GM23338 (cell line): ENCODE measurements at regions not wholly inside any gene's neighbourhood (a gene's known extent, or its start where the extent isn't known, plus 50 kb on each side); places are given as distances from the start of the nearest gene placed in this dataset.

Experiments used
- ATAC-seq: fragments of 200-7000 bp; cut with Tn5 transposase; 3 replicates; pipeline ENCODE4 v1.9.1; 2020
- DNase-seq: peaks from one replicate; pipeline ENCODE4 v3.0.0-alpha.2; 2015; ENCODE audit warnings: low spot score
- H2AFZ ChIP-seq: fragments of 200-600 bp; sonication (generic); 2 replicates; pipeline ENCODE4 v1.8.0; 2016; ENCODE audit warnings: antibody characterized with exemption, mild to moderate bottlenecking, moderate library complexity
- H3F3A ChIP-seq: fragments of 200-600 bp; sonication (generic); replicated peaks from 2 replicates; pipeline ENCODE4 v1.8.0; 2017; ENCODE audit warnings: antibody characterized with exemption, mixed run types, low read depth
- H3K27ac ChIP-seq: fragments of 200-600 bp; sonication (generic); 2 replicates; pipeline ENCODE4 v1.6.1; 2016; ENCODE audit warnings: low read depth
- H3K27me3 ChIP-seq: fragments of 200-600 bp; sonication (generic); 2 replicates; pipeline ENCODE4 v1.8.0; 2016; ENCODE audit warnings: mild to moderate bottlenecking, mixed run types, moderate library complexity; ENCODE audit not compliant: insufficient read depth
- H3K36me3 ChIP-seq: fragments of 200-600 bp; sonication (generic); 2 replicates; pipeline ENCODE4 v1.8.0; 2016; ENCODE audit warnings: mild to moderate bottlenecking; ENCODE audit not compliant: insufficient read depth
- H3K4me1 ChIP-seq: fragments of 200-600 bp; sonication (generic); 2 replicates; pipeline ENCODE4 v1.8.0; 2016; ENCODE audit warnings: mild to moderate bottlenecking, moderate library complexity; ENCODE audit not compliant: insufficient read depth
- H3K4me2 ChIP-seq: fragments of 200-600 bp; sonication (generic); 2 replicates; pipeline ENCODE4 v1.7.1; 2017; ENCODE audit warnings: mixed run types
- H3K4me3 ChIP-seq: fragments of 200-600 bp; sonication (generic); 2 replicates; pipeline ENCODE4 v1.6.1; 2016; ENCODE audit warnings: mixed run types
- H3K79me2 ChIP-seq: fragments of 200-600 bp; sonication (generic); replicated peaks from 2 replicates; pipeline ENCODE4 v1.8.0; 2017; ENCODE audit warnings: mild to moderate bottlenecking; ENCODE audit not compliant: insufficient read depth
- H3K9me2 ChIP-seq: fragments of 200-600 bp; sonication (generic); 2 replicates; pipeline ENCODE4 v1.8.0; 2017; ENCODE audit not compliant: insufficient read depth
- H4K20me1 ChIP-seq: fragments of 200-600 bp; sonication (generic); replicated peaks from 2 replicates; pipeline ENCODE4 v1.8.0; 2017; ENCODE audit warnings: mild to moderate bottlenecking; ENCODE audit not compliant: insufficient read depth
- H3K27ac Mint-ChIP-seq: 2 replicates; pipeline ENCODE4 v1.8.0; 2020; ENCODE audit warnings: inconsistent platforms, mild to moderate bottlenecking, moderate library complexity, mixed read lengths
- H3K27me3 Mint-ChIP-seq: 3 replicates; pipeline ENCODE4 v1.8.0; 2022; ENCODE audit warnings: low read depth, mild to moderate bottlenecking, moderate library complexity, mixed read lengths, inconsistent platforms; ENCODE audit not compliant: insufficient read depth, poor library complexity
- H3K36me3 Mint-ChIP-seq: 3 replicates; pipeline ENCODE4 v1.8.0; 2021; ENCODE audit warnings: low read depth, mild to moderate bottlenecking, inconsistent platforms, moderate library complexity, mixed read lengths
- H3K4me1 Mint-ChIP-seq: 3 replicates; pipeline ENCODE4 v1.8.0; 2020; ENCODE audit warnings: mild to moderate bottlenecking, inconsistent platforms, mixed read lengths
- H3K4me3 Mint-ChIP-seq: 3 replicates; pipeline ENCODE4 v1.8.0; 2021; ENCODE audit warnings: moderate library complexity, mild to moderate bottlenecking, inconsistent platforms, mixed read lengths
- H3K9me3 Mint-ChIP-seq: 3 replicates; pipeline ENCODE4 v1.8.0; 2020; ENCODE audit warnings: moderate library complexity, mild to moderate bottlenecking, inconsistent platforms, mixed read lengths
- ETS1 ChIP-seq: IDR thresholded peaks from 2 replicates; pipeline ENCODE4 v1.6.1; 2016; ENCODE audit warnings: antibody characterized with exemption
- EZH2 ChIP-seq: fragments of 200-600 bp; sonication (generic); IDR thresholded peaks from one replicate; pipeline ENCODE4 v1.8.0; 2017; ENCODE audit warnings: antibody characterized with exemption, mild to moderate bottlenecking, low read depth; ENCODE audit not compliant: unreplicated experiment
- EZH2phosphoT487 ChIP-seq: fragments of 200-600 bp; sonication (generic); IDR thresholded peaks from one replicate; pipeline ENCODE4 v1.8.1; 2018; ENCODE audit warnings: antibody characterized with exemption; ENCODE audit not compliant: unreplicated experiment
- JUNB ChIP-seq: IDR thresholded peaks from one replicate; pipeline ENCODE4 v1.6.1; 2016; ENCODE audit warnings: antibody characterized with exemption; ENCODE audit not compliant: unreplicated experiment
- STAT1 ChIP-seq: IDR thresholded peaks from one replicate; pipeline ENCODE4 v1.6.1; 2016; ENCODE audit warnings: antibody characterized with exemption; ENCODE audit not compliant: unreplicated experiment
- ZNF331 ChIP-seq: fragments of 250-450 bp; sonication (Bioruptor Pico); IDR thresholded peaks from 2 replicates; pipeline ENCODE4 v1.5.0; 2020; ENCODE audit warnings: low read depth, mild to moderate bottlenecking, moderate library complexity
- TF ChIP-seq, protein P1 (sequence below): fragments of 250-450 bp; sonication (Bioruptor Pico); IDR thresholded peaks from 2 replicates; pipeline ENCODE4 v1.5.0; 2020; ENCODE audit warnings: mild to moderate bottlenecking, moderate library complexity
- TF ChIP-seq, protein P2 (sequence below): IDR thresholded peaks from one replicate; pipeline ENCODE4 v1.6.1; 2018; ENCODE audit warnings: antibody characterized with exemption; ENCODE audit not compliant: unreplicated experiment

DNA sequence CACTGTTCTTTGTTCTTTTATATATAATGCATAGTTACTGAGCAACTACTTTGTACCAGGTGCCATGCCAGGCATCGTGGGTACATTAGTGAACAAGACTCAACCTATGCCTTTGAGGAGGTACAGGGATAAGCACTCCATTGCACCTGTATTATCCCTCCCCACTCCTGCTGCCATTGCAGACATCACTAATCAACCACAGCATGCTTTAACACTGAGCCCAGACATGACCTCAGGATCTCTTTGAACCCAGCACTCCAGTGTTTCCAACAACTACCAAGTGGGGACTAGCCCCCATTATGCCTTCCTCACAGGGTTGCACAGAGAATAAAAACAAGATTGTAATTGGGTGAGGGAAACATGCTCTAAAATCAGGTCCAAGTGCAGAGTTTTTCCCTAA is 60.5 kb upstream of the COL13A1 start (continued):
- TF ChIP-seq, protein P1, sequence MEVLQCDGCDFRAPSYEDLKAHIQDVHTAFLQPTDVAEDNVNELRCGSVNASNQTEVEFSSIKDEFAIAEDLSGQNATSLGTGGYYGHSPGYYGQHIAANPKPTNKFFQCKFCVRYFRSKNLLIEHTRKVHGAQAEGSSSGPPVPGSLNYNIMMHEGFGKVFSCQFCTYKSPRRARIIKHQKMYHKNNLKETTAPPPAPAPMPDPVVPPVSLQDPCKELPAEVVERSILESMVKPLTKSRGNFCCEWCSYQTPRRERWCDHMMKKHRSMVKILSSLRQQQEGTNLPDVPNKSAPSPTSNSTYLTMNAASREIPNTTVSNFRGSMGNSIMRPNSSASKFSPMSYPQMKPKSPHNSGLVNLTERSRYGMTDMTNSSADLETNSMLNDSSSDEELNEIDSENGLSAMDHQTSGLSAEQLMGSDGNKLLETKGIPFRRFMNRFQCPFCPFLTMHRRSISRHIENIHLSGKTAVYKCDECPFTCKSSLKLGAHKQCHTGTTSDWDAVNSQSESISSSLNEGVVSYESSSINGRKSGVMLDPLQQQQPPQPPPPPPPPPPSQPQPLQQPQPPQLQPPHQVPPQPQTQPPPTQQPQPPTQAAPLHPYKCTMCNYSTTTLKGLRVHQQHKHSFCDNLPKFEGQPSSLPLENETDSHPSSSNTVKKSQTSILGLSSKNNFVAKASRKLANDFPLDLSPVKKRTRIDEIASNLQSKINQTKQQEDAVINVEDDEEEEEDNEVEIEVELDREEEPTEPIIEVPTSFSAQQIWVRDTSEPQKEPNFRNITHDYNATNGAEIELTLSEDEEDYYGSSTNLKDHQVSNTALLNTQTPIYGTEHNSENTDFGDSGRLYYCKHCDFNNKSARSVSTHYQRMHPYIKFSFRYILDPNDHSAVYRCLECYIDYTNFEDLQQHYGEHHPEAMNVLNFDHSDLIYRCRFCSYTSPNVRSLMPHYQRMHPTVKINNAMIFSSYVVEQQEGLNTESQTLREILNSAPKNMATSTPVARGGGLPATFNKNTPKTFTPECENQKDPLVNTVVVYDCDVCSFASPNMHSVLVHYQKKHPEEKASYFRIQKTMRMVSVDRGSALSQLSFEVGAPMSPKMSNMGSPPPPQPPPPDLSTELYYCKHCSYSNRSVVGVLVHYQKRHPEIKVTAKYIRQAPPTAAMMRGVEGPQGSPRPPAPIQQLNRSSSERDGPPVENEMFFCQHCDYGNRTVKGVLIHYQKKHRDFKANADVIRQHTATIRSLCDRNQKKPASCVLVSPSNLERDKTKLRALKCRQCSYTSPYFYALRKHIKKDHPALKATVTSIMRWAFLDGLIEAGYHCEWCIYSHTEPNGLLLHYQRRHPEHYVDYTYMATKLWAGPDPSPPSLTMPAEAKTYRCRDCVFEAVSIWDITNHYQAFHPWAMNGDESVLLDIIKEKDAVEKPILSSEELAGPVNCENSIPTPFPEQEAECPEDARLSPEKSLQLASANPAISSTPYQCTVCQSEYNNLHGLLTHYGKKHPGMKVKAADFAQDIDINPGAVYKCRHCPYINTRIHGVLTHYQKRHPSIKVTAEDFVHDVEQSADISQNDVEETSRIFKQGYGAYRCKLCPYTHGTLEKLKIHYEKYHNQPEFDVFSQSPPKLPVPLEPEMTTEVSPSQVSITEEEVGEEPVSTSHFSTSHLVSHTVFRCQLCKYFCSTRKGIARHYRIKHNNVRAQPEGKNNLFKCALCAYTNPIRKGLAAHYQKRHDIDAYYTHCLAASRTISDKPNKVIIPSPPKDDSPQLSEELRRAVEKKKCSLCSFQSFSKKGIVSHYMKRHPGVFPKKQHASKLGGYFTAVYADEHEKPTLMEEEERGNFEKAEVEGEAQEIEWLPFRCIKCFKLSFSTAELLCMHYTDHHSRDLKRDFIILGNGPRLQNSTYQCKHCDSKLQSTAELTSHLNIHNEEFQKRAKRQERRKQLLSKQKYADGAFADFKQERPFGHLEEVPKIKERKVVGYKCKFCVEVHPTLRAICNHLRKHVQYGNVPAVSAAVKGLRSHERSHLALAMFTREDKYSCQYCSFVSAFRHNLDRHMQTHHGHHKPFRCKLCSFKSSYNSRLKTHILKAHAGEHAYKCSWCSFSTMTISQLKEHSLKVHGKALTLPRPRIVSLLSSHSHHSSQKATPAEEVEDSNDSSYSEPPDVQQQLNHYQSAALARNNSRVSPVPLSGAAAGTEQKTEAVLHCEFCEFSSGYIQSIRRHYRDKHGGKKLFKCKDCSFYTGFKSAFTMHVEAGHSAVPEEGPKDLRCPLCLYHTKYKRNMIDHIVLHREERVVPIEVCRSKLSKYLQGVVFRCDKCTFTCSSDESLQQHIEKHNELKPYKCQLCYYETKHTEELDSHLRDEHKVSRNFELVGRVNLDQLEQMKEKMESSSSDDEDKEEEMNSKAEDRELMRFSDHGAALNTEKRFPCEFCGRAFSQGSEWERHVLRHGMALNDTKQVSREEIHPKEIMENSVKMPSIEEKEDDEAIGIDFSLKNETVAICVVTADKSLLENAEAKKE (CRISPR knock-in tag): no peak
- no peak for TF ChIP-seq JUNB
- no peak for TF ChIP-seq EZH2
- TF ChIP-seq ETS1: no peak
- TF ChIP-seq STAT1: no peak
- TF ChIP-seq EZH2phosphoT487: no peak

DNA sequence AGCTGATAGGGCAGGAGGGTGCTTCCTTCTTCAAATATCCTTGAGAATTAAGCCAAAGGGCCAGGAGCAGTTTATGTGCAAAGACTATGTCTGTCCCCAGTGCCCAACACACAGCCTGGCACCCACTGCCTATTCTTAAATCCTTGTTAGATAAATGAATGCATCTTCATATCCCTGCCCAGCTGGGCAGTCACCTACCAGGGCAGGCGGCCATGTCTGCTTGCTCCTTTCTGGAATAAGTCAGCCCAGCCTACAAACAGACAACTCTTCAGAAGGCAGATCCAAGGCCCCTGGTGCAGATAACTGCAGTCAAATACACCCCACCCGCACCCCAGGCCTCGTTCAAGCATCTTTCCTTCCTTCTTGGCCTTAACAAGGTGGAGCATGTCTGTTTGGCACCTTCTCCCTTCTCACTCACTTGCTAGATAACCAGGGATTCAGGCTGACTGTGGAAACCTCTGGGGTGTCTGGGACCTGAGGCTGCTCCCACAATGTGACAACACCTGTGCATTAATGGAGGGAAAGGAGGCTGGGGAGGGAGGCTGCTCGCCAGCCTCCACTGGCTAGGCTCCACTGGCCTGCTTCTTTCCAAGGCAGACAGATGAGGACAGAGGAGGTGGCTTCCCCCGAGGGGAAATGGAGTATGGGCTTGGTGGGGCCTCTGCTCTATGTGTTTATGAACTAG is 59.9 kb upstream of the COL13A1 start:
- no peak overlapping the region for H3K4me3 ChIP-seq
- TF ChIP-seq ZNF331 (CRISPR knock-in tag) (no peak), EZH2 (no peak), JUNB (no peak)
- TF ChIP-seq, protein P2, sequence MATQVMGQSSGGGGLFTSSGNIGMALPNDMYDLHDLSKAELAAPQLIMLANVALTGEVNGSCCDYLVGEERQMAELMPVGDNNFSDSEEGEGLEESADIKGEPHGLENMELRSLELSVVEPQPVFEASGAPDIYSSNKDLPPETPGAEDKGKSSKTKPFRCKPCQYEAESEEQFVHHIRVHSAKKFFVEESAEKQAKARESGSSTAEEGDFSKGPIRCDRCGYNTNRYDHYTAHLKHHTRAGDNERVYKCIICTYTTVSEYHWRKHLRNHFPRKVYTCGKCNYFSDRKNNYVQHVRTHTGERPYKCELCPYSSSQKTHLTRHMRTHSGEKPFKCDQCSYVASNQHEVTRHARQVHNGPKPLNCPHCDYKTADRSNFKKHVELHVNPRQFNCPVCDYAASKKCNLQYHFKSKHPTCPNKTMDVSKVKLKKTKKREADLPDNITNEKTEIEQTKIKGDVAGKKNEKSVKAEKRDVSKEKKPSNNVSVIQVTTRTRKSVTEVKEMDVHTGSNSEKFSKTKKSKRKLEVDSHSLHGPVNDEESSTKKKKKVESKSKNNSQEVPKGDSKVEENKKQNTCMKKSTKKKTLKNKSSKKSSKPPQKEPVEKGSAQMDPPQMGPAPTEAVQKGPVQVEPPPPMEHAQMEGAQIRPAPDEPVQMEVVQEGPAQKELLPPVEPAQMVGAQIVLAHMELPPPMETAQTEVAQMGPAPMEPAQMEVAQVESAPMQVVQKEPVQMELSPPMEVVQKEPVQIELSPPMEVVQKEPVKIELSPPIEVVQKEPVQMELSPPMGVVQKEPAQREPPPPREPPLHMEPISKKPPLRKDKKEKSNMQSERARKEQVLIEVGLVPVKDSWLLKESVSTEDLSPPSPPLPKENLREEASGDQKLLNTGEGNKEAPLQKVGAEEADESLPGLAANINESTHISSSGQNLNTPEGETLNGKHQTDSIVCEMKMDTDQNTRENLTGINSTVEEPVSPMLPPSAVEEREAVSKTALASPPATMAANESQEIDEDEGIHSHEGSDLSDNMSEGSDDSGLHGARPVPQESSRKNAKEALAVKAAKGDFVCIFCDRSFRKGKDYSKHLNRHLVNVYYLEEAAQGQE: no peak
- H4K20me1 ChIP-seq: no peaks in the 10 kb centered on the region
- Mint-ChIP-seq H3K36me3 (no peaks in the 10 kb centered on the region), H3K4me1 (peaks cover 6% of the 10 kb centered on the region), H3K27ac (no peak overlapping the region), H3K9me3 (no peaks in the 10 kb centered on the region), H3K4me3 (no peak overlapping the region), H3K27me3 (peaks cover 7% of the 10 kb centered on the region)
- H3K27me3 ChIP-seq: no peaks in the 10 kb centered on the region
- no peak overlapping the region for H3K27ac ChIP-seq
- H3K79me2 ChIP-seq: no peaks in the 10 kb centered on the region
- H2AFZ ChIP-seq: no peak overlapping the region
- ATAC-seq (no peak), DNase-seq (no peak)
- H3K4me1 ChIP-seq: peaks cover 4% of the 10 kb centered on the region; the same call in 1 of the 2 replicates
- H3F3A ChIP-seq: no peaks in the 10 kb centered on the region
- H3K9me2 ChIP-seq: no peaks in the 10 kb centered on the region
- no peak overlapping the region for H3K4me2 ChIP-seq
- H3K36me3 ChIP-seq: no peaks in the 10 kb centered on the region
